ENCODE measurements at regions not wholly inside any gene's neighbourhood (a gene's known extent, or its start where the extent isn't known, plus 50 kb on each side); places are given as distances from the start of the nearest gene placed in this dataset.

- WGBS, 2 experiments (ENCODE audit: insufficient coverage in 2 of 2), result 1 to 2% methylated on average over 37 to 64 of the region's 66 CpGs
- peak overlapping the region; percentile 72 for H3K4me3 ChIP-seq (ENCODE audit: extremely low read depth, insufficient read depth, low read length, poor library complexity, severe bottlenecking)
- no peaks in the 10 kb centered on the region for H3K36me3 ChIP-seq (ENCODE audit: control insufficient read depth, insufficient read depth, low read length)
- H3K9me3 ChIP-seq (ENCODE audit: control insufficient read depth, low read length), result no peaks in the 10 kb centered on the region
- peaks cover 28% of the 10 kb centered on the region for H3K4me1 ChIP-seq (ENCODE audit: control insufficient read depth, insufficient read depth, low read length, poor library complexity, severe bottlenecking)
- H3K27ac ChIP-seq (ENCODE audit: low read depth, low read length, severe bottlenecking), result peak overlapping the region; percentile 83
Observed at GRCh38 chr14:89618811-89619551, 201.9 kb upstream of the FOXN3 start.

- Histone ChIP-seq H3K4me3 (ENCODE audit: extremely low read depth, insufficient read depth, low read length, poor library complexity, severe bottlenecking) (peak overlapping the region; percentile 72), H3K27ac (ENCODE audit: low read depth, low read length, severe bottlenecking) (peak overlapping the region; percentile 83), H3K36me3 (ENCODE audit: control insufficient read depth, insufficient read depth, low read length) (no peaks in the 10 kb centered on the region), H3K9me3 (ENCODE audit: control insufficient read depth, low read length) (no peaks in the 10 kb centered on the region), H3K4me1 (ENCODE audit: control insufficient read depth, insufficient read depth, low read length, poor library complexity, severe bottlenecking) (peaks cover 34% of the 10 kb centered on the region)
- 0% methylated on average over 1 to 2 of the region's 6 CpGs for WGBS, 2 experiments (ENCODE audit: insufficient coverage in 2 of 2)
Observed at GRCh38 chr14:89618330-89618708, 201.3 kb upstream of the FOXN3 start.

- WGBS, 2 experiments (ENCODE audit: insufficient coverage in 2 of 2), result 0 to 7% methylated on average over 10 to 12 of the region's 20 CpGs
- Histone ChIP-seq H3K4me1 (ENCODE audit: control insufficient read depth, insufficient read depth, low read length, poor library complexity, severe bottlenecking) (peaks cover 37% of the 10 kb centered on the region), H3K9me3 (ENCODE audit: control insufficient read depth, low read length) (no peaks in the 10 kb centered on the region), H3K27ac (ENCODE audit: low read depth, low read length, severe bottlenecking) (peak overlapping the region; percentile 83), H3K4me3 (ENCODE audit: extremely low read depth, insufficient read depth, low read length, poor library complexity, severe bottlenecking) (peak overlapping the region; percentile 72), H3K36me3 (ENCODE audit: control insufficient read depth, insufficient read depth, low read length) (no peaks in the 10 kb centered on the region)
Observed at GRCh38 chr14:89617481-89618329, 200.7 kb upstream of the FOXN3 start.

- 67 to 90% methylated on average over 2 of the region's 5 CpGs for WGBS, 2 experiments (ENCODE audit: insufficient coverage in 2 of 2)
- H3K4me3 ChIP-seq (ENCODE audit: extremely low read depth, insufficient read depth, low read length, poor library complexity, severe bottlenecking), result peak overlapping the region; percentile 72
- no peaks in the 10 kb centered on the region for H3K36me3 ChIP-seq (ENCODE audit: control insufficient read depth, insufficient read depth, low read length)
- no peaks in the 10 kb centered on the region for H3K9me3 ChIP-seq (ENCODE audit: control insufficient read depth, low read length)
- H3K4me1 ChIP-seq (ENCODE audit: control insufficient read depth, insufficient read depth, low read length, poor library complexity, severe bottlenecking), result peaks cover 37% of the 10 kb centered on the region
- H3K27ac ChIP-seq (ENCODE audit: low read depth, low read length, severe bottlenecking), result peak overlapping the region; percentile 83
Observed at GRCh38 chr14:89616852-89617341, 199.9 kb upstream of the FOXN3 start.

- 0 to 10% methylated on average over 1 of the region's 2 CpGs for WGBS, 2 experiments (ENCODE audit: insufficient coverage in 2 of 2)
- Histone ChIP-seq H3K4me3 (ENCODE audit: extremely low read depth, insufficient read depth, low read length, poor library complexity, severe bottlenecking) (no peak overlapping the region), H3K9me3 (ENCODE audit: control insufficient read depth, low read length) (no peaks in the 10 kb centered on the region), H3K4me1 (ENCODE audit: control insufficient read depth, insufficient read depth, low read length, poor library complexity, severe bottlenecking) (peaks cover 37% of the 10 kb centered on the region), H3K36me3 (ENCODE audit: control insufficient read depth, insufficient read depth, low read length) (no peaks in the 10 kb centered on the region), H3K27ac (ENCODE audit: low read depth, low read length, severe bottlenecking) (peak overlapping the region; percentile 83)
Observed at GRCh38 chr14:89616425-89616824, 199.4 kb upstream of the FOXN3 start.

GRCh38 chr14:89615421-89615820, 198.4 kb upstream of the FOXN3 start:
- Histone ChIP-seq H3K27ac (ENCODE audit: low read depth, low read length, severe bottlenecking) (peak overlapping the region; percentile 66), H3K9me3 (ENCODE audit: control insufficient read depth, low read length) (no peaks in the 10 kb centered on the region), H3K4me3 (ENCODE audit: extremely low read depth, insufficient read depth, low read length, poor library complexity, severe bottlenecking) (no peak overlapping the region), H3K4me1 (ENCODE audit: control insufficient read depth, insufficient read depth, low read length, poor library complexity, severe bottlenecking) (peaks cover 37% of the 10 kb centered on the region), H3K36me3 (ENCODE audit: control insufficient read depth, insufficient read depth, low read length) (no peaks in the 10 kb centered on the region)
- 0% methylated on average over 2 of the region's 3 CpGs; no CpG with 5 or more reads in 1 of the 2 experiments for WGBS, 2 experiments (ENCODE audit: insufficient coverage in 2 of 2)

GRCh38 chr14:89614009-89614691, 197.1 kb upstream of the FOXN3 start:
- Histone ChIP-seq H3K9me3 (ENCODE audit: control insufficient read depth, low read length) (no peaks in the 10 kb centered on the region), H3K36me3 (ENCODE audit: control insufficient read depth, insufficient read depth, low read length) (peaks cover 3% of the 10 kb centered on the region), H3K4me3 (ENCODE audit: extremely low read depth, insufficient read depth, low read length, poor library complexity, severe bottlenecking) (no peak overlapping the region), H3K4me1 (ENCODE audit: control insufficient read depth, insufficient read depth, low read length, poor library complexity, severe bottlenecking) (peaks cover 37% of the 10 kb centered on the region), H3K27ac (ENCODE audit: low read depth, low read length, severe bottlenecking) (no peak overlapping the region)
- 94 to 100% methylated on average over 3 of the region's 4 CpGs for WGBS, 2 experiments (ENCODE audit: insufficient coverage in 2 of 2)

- Histone ChIP-seq H3K9me3 (ENCODE audit: control insufficient read depth, low read length) (no peaks in the 10 kb centered on the region), H3K27ac (ENCODE audit: low read depth, low read length, severe bottlenecking) (no peak overlapping the region), H3K4me3 (ENCODE audit: extremely low read depth, insufficient read depth, low read length, poor library complexity, severe bottlenecking) (no peak overlapping the region), H3K36me3 (ENCODE audit: control insufficient read depth, insufficient read depth, low read length) (peaks cover 3% of the 10 kb centered on the region), H3K4me1 (ENCODE audit: control insufficient read depth, insufficient read depth, low read length, poor library complexity, severe bottlenecking) (peaks cover 37% of the 10 kb centered on the region)
- 40% methylated on average over 1 of the region's 5 CpGs; no CpG with 5 or more reads in 1 of the 2 experiments for WGBS, 2 experiments (ENCODE audit: insufficient coverage in 2 of 2)
Observed at GRCh38 chr14:89613260-89614008, 196.4 kb upstream of the FOXN3 start.

- Histone ChIP-seq H3K9me3 (ENCODE audit: control insufficient read depth, low read length) (no peaks in the 10 kb centered on the region), H3K27ac (ENCODE audit: low read depth, low read length, severe bottlenecking) (no peak overlapping the region), H3K4me3 (ENCODE audit: extremely low read depth, insufficient read depth, low read length, poor library complexity, severe bottlenecking) (no peak overlapping the region), H3K4me1 (ENCODE audit: control insufficient read depth, insufficient read depth, low read length, poor library complexity, severe bottlenecking) (peaks cover 14% of the 10 kb centered on the region), H3K36me3 (ENCODE audit: control insufficient read depth, insufficient read depth, low read length) (peaks cover 5% of the 10 kb centered on the region)
- 92 to 93% methylated on average over 10 to 12 of the region's 12 CpGs for WGBS, 2 experiments (ENCODE audit: insufficient coverage in 2 of 2)
Observed at GRCh38 chr14:89609500-89610100, 192.6 kb upstream of the FOXN3 start.

Measured in mesodermal cell (in vitro differentiated cells).